ENCODE measurements at regions not wholly inside any gene's neighbourhood (a gene's known extent, or its start where the extent isn't known, plus 50 kb on each side); places are given as distances from the start of the nearest gene placed in this dataset.

GRCh38 chr13:73593199-73593765, 534.5 kb downstream of the KLF5 start:
- intact Hi-C loops (cut with micrococcal nuclease; ENCODE audit: unreplicated experiment) = no loop called here
- DNase-seq = no peak
- no peak overlapping the region for H3K4me3 Mint-ChIP-seq (ENCODE audit: unreplicated experiment)
- no peaks in the 10 kb centered on the region for H3K27me3 Mint-ChIP-seq (ENCODE audit: insufficient read depth, unreplicated experiment)
- no peak overlapping the region for H3K27ac Mint-ChIP-seq (ENCODE audit: unreplicated experiment)
- BruUV-seq (replicated peaks) = no TSS peak
- H3K9me3 Mint-ChIP-seq (ENCODE audit: unreplicated experiment) = no peaks in the 10 kb centered on the region
- H3K27me3 ChIP-seq (replicated peaks; ENCODE audit: control insufficient read depth, insufficient read depth, low read length) = no peaks in the 10 kb centered on the region
- no peaks in the 10 kb centered on the region for H3K4me1 ChIP-seq
- POLR2A ChIA-PET = no interaction called here
- H3K4me3 ChIP-seq (ENCODE audit: low read depth, low read length) = no peak overlapping the region
- H3K36me3 ChIP-seq (ENCODE audit: control insufficient read depth, insufficient read depth, low read length) = no peaks in the 10 kb centered on the region
- CTCF ChIA-PET = no interaction called here
- no peaks in the 10 kb centered on the region for H3K36me3 Mint-ChIP-seq (ENCODE audit: insufficient read depth, unreplicated experiment)
- no peaks in the 10 kb centered on the region for H3K9me3 ChIP-seq
- peaks cover 2% of the 10 kb centered on the region for H3K4me1 Mint-ChIP-seq (ENCODE audit: low read depth, unreplicated experiment)
- no peak for TF ChIP-seq CTCF (IDR thresholded peaks at IDR 0.05; ENCODE audit: insufficient read depth in 1 of 2, low read depth in 1 of 2, low read length in 1 of 2, severe bottlenecking in 1 of 2, unreplicated experiment in 1 of 2)

DNA sequence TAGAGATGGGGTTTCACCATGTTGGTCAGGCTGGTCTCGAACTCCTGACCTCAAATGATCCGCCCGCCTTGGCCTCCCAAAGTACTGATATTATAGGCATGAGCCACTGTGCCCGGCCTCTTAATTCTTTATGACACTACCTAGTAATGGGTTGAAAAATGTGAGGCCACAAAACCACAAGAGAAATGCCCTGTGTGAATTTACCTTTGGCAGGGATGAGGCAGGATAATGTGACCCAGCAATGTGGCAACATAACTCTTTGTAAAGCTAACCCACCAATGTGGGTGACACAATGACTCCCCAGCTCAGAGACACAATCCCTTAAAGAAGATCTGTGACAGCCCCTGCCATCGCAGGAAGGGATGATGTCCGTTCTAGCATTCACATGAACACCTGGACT, 533.1 kb downstream of the KLF5 start:
- Histone ChIP-seq H3K27me3 (replicated peaks; ENCODE audit: control insufficient read depth, insufficient read depth, low read length) (no peaks in the 10 kb centered on the region), H3K9me3 (no peaks in the 10 kb centered on the region), H3K4me3 (ENCODE audit: low read depth, low read length) (no peak overlapping the region), H3K36me3 (ENCODE audit: control insufficient read depth, insufficient read depth, low read length) (no peaks in the 10 kb centered on the region), H3K4me1 (no peaks in the 10 kb centered on the region)
- CTCF ChIA-PET = no interaction called here
- BruUV-seq (replicated peaks) = no TSS peak
- TF ChIP-seq CTCF (IDR thresholded peaks at IDR 0.05; ENCODE audit: insufficient read depth in 1 of 2, low read depth in 1 of 2, low read length in 1 of 2, severe bottlenecking in 1 of 2, unreplicated experiment in 1 of 2) = no peak
- DNase-seq = no peak
- H3K4me3 Mint-ChIP-seq (ENCODE audit: unreplicated experiment) = no peak overlapping the region
- H3K4me1 Mint-ChIP-seq (ENCODE audit: low read depth, unreplicated experiment) = no peaks in the 10 kb centered on the region
- H3K27me3 Mint-ChIP-seq (ENCODE audit: insufficient read depth, unreplicated experiment) = peaks cover 2% of the 10 kb centered on the region
- no peaks in the 10 kb centered on the region for H3K9me3 Mint-ChIP-seq (ENCODE audit: unreplicated experiment)
- no peaks in the 10 kb centered on the region for H3K36me3 Mint-ChIP-seq (ENCODE audit: insufficient read depth, unreplicated experiment)
- no peak overlapping the region for H3K27ac Mint-ChIP-seq (ENCODE audit: unreplicated experiment)
- intact Hi-C loops (cut with micrococcal nuclease; ENCODE audit: unreplicated experiment) = no loop called here
- POLR2A ChIA-PET = interaction anchor here (0.6 kb wide), 1 partner anchor 783 kb away, joined by 3 read pairs; no protein-coding TSS in a partner anchor

DNA sequence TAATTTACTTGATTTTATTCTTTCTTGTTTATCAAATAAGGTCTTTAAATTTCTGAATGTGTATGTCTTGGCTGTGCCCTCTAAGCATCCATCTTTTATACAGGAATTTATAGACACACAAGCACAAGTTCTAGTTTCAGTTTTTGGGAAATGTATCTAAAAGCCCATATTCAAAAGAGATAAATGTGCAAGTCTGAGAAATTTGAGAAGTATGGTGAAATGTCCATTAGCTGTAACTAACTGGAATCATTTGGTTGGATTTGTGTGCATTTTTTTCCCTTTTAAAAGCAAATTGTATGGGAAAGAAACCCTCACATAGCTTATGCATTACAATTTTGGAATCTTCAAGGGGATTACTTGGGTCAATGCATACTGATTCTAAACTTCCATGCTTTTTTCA, 532.0 kb downstream of the KLF5 start:
- ChIA-PET POLR2A (no interaction called here), CTCF (no interaction called here)
- Mint-ChIP-seq H3K27ac (ENCODE audit: unreplicated experiment) (no peak overlapping the region), H3K36me3 (ENCODE audit: insufficient read depth, unreplicated experiment) (no peaks in the 10 kb centered on the region), H3K27me3 (ENCODE audit: insufficient read depth, unreplicated experiment) (peaks cover 2% of the 10 kb centered on the region), H3K4me3 (ENCODE audit: unreplicated experiment) (no peak overlapping the region), H3K4me1 (ENCODE audit: low read depth, unreplicated experiment) (no peaks in the 10 kb centered on the region), H3K9me3 (ENCODE audit: unreplicated experiment) (peaks cover 9% of the 10 kb centered on the region)
- Histone ChIP-seq H3K4me1 (no peaks in the 10 kb centered on the region), H3K27me3 (replicated peaks; ENCODE audit: control insufficient read depth, insufficient read depth, low read length) (no peaks in the 10 kb centered on the region), H3K36me3 (ENCODE audit: control insufficient read depth, insufficient read depth, low read length) (no peaks in the 10 kb centered on the region), H3K4me3 (ENCODE audit: low read depth, low read length) (no peak overlapping the region), H3K9me3 (no peaks in the 10 kb centered on the region)
- TF ChIP-seq CTCF (IDR thresholded peaks at IDR 0.05; ENCODE audit: insufficient read depth in 1 of 2, low read depth in 1 of 2, low read length in 1 of 2, severe bottlenecking in 1 of 2, unreplicated experiment in 1 of 2) = no peak
- BruUV-seq (replicated peaks) = no TSS peak
- intact Hi-C loops (cut with micrococcal nuclease; ENCODE audit: unreplicated experiment) = no loop called here
- no peak for DNase-seq

Measured in Caco-2 (cell line).